Skeletal muscle satellite cell (primary cell): ENCODE measurements at regions not wholly inside any gene's neighbourhood (a gene's known extent, or its start where the extent isn't known, plus 50 kb on each side); places are given as distances from the start of the nearest gene placed in this dataset.
"Not testable (repeated sequence)": the region's sequence is repeated elsewhere in the genome, so short reads cannot be mapped to it uniquely, and the experiment has no call there.

Experiments used
- H3K27me3 ChIP-seq: 2 replicates; pipeline ENCODE4 v1.7.0; 2013; ENCODE audit warnings: low read length; ENCODE audit not compliant: control insufficient read depth, insufficient read depth
- H3K36me3 ChIP-seq: 2 replicates; pipeline ENCODE4 v1.7.0; 2013; ENCODE audit warnings: mild to moderate bottlenecking, control low read depth, low read length; ENCODE audit not compliant: insufficient read depth
- H3K4me1 ChIP-seq: 2 replicates; pipeline ENCODE4 v1.7.0; 2013; ENCODE audit warnings: low read length; ENCODE audit not compliant: control insufficient read depth, insufficient read depth
- H3K4me2 ChIP-seq: 2 replicates; pipeline ENCODE4 v1.7.0; 2013; ENCODE audit warnings: mild to moderate bottlenecking, low read length
- H3K4me3 ChIP-seq: 2 replicates; pipeline ENCODE4 v1.7.0; 2013; ENCODE audit warnings: low read length
- H3K9ac ChIP-seq: 2 replicates; pipeline ENCODE4 v1.7.0; 2013; ENCODE audit warnings: mild to moderate bottlenecking, low read depth, low read length, moderate library complexity
- H3K9me3 ChIP-seq: replicated peaks from 2 replicates; pipeline ENCODE4 v1.7.0; 2013; ENCODE audit warnings: mild to moderate bottlenecking, control low read depth, low read length

DNA sequence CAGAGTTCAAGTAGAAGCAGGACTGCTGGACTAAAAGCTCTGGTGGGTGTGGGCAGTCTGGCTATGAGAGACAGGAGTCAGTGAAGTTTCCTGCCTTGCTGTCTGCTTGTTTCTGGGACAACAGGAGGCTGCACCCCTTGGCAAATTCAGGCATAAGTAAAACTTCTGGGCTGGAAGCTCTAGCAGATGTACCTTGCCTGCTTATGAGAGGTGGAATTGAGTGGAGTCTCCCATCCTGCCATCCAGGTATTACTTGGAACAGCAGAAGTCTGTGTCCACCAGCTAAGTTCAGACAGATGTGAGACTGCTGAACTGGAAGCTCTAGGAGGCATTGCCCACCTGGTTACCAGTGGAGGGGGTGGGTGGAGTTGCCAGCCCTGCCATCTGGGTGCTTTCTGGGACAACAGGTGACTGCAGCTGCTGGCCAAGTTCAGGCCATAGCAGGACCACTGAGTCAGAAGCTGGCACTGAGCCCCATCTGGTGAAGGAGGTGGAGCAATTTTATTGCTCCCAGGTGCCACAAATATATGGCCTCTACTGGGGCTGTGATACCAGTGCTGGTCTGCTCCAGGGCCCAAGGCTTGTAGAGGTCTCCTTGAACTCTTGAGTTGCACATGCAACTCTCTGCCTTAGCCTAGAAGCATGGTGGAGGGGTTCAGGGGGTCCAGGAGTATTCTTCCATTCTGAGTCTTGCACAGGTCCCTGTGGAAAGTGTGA, 199.4 kb upstream of the FN1 start:
- H3K27me3 ChIP-seq: no peaks in the 10 kb centered on the region
- H3K4me2 ChIP-seq: no peak overlapping the region
- no peak overlapping the region for H3K9ac ChIP-seq
- H3K4me1 ChIP-seq: peaks cover 6% of the 10 kb centered on the region
- peaks cover 9% of the 10 kb centered on the region for H3K9me3 ChIP-seq
- no peak overlapping the region for H3K4me3 ChIP-seq
- no peaks in the 10 kb centered on the region for H3K36me3 ChIP-seq

DNA sequence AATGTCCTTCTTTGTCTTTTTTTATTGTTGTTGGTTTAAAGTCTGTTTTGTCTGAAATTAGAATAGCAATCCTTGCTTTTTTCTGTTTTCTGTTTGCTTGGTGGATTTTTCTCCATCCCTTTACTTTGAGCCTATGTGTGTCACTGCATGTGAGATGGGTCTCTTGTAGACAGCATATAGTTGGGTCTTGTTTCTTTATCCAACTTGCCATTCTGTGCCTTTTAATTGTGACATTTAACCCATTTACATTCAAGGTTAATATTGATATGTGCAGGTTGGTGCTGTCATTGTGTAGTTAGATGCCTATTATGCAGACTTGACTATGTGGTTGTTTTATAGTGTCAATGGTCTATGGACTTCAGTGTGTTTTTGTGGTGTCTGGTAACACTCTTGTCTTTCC, 197.5 kb upstream of the FN1 start:
- Histone ChIP-seq H3K9ac (no peak overlapping the region), H3K4me2 (no peak overlapping the region), H3K4me1 (peaks cover 6% of the 10 kb centered on the region), H3K27me3 (no peaks in the 10 kb centered on the region), H3K36me3 (no peaks in the 10 kb centered on the region), H3K4me3 (no peak overlapping the region), H3K9me3 (no peaks in the 10 kb centered on the region)

DNA sequence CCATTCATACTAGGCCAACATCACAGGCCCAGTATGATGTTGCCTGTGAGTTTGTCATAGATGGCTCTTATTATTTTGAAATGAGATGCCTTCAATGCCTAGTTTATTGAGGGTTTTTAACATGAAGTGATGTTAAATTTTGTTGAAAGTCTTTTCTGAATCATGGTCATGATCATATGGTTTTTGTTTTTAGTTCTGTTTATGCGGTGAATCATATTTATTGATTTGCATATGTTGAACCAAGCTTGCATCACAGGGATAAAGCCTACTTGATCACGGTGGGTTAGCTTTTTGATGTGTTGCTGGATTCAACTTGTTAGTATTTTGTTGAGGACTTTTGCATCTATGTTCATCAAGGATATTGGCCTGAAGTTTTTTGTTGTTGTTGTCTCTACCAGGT, 195.8 kb upstream of the FN1 start:
- Histone ChIP-seq H3K9ac (no peak overlapping the region), H3K4me3 (no peak overlapping the region), H3K36me3 (no peaks in the 10 kb centered on the region), H3K27me3 (no peaks in the 10 kb centered on the region), H3K4me1 (peaks cover 6% of the 10 kb centered on the region), H3K4me2 (no peak overlapping the region), H3K9me3 (no peaks in the 10 kb centered on the region)

DNA sequence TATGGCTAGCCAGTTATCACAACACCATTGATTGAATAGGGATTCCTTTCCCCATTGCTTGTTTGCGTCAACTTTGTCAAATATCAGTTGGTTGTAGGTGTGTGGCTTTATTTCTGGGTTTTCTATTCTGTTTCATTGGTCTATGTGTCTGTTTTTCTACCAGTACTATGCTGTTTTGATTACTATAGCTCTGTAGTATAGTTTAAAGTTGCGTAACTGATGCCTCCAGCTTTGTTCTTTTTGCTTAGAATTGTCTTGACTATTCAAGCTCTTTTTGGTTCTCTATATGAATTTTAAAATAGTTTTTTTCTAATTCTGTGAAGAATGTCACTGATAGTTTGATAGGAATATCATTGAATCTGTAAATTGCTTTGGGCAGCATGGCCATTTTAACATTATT, 194.9 kb upstream of the FN1 start:
- not testable (repeated sequence) for H3K4me1 ChIP-seq, H3K4me3 ChIP-seq, H3K4me2 ChIP-seq, H3K9ac ChIP-seq, H3K36me3 ChIP-seq, H3K27me3 ChIP-seq, H3K9me3 ChIP-seq

DNA sequence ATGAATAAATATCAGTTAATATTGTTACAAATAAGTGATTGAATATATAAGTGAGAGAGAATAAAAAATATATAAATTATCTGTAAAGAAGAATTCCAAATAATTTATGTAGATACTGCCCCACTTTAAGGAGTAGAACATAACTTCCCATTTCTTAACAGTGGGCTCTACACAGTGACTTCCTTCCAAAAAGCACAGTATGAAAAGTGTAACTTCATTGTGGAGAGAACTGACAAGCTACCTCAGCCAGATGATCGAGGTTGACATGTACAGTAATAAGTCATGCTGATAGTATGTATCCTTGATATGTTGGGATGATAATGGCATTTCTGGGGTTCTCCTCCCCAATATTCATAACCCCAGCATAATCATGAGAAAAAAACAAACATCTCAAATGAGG, 191.9 kb upstream of the FN1 start:
- Histone ChIP-seq H3K4me2 (no peak overlapping the region), H3K27me3 (no peaks in the 10 kb centered on the region), H3K9me3 (no peaks in the 10 kb centered on the region), H3K36me3 (no peaks in the 10 kb centered on the region), H3K4me3 (no peak overlapping the region), H3K4me1 (peaks cover 17% of the 10 kb centered on the region), H3K9ac (no peak overlapping the region)

DNA sequence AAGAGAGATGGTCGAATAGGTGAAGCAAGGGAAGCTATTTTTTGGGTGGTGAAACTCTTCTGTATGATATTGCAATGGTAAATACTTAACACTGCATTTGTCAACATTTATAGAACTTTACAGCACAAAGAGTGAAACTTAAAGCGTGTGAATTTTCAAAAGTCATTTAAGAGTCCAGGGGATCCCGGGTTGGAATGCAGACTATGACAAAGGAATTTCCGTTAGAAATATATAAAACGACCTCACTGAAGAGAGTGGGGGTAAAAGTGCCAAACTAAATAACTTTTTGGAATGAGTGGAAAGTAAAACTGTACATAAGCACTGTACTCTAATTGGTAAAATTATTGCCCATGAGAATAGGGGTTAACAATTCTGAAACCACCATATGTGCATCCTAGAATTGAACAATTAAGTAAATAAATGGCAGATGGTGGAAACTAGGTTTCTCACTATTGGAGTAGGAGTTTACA, 191.0 kb upstream of the FN1 start:
- no peak overlapping the region for H3K4me3 ChIP-seq
- no peaks in the 10 kb centered on the region for H3K9me3 ChIP-seq
- no peaks in the 10 kb centered on the region for H3K36me3 ChIP-seq
- no peak overlapping the region for H3K9ac ChIP-seq
- peaks cover 17% of the 10 kb centered on the region for H3K4me1 ChIP-seq
- no peak overlapping the region for H3K4me2 ChIP-seq
- no peaks in the 10 kb centered on the region for H3K27me3 ChIP-seq

DNA sequence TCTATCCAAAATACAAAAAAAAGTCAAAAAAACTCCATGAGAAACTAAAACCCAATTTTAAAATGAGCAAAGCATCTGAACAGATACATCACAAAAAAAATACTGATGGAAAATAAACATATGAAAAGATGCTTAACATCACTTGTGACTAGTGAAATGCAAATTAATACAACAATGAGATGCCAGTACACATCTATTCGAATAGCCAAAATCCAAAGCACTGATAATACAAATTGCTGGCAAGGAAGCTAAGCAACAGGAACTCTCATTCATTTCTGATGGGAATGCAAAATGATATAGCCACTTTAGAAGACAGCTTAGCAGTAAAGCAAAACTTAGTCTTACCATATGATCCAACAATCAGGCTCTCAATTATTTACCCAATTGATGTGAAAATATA, 190.2 kb upstream of the FN1 start:
- H3K9me3 ChIP-seq: no peaks in the 10 kb centered on the region
- H3K36me3 ChIP-seq: no peaks in the 10 kb centered on the region
- H3K27me3 ChIP-seq: no peaks in the 10 kb centered on the region
- no peak overlapping the region for H3K4me3 ChIP-seq
- peaks cover 17% of the 10 kb centered on the region for H3K4me1 ChIP-seq
- H3K4me2 ChIP-seq: no peak overlapping the region
- no peak overlapping the region for H3K9ac ChIP-seq

DNA sequence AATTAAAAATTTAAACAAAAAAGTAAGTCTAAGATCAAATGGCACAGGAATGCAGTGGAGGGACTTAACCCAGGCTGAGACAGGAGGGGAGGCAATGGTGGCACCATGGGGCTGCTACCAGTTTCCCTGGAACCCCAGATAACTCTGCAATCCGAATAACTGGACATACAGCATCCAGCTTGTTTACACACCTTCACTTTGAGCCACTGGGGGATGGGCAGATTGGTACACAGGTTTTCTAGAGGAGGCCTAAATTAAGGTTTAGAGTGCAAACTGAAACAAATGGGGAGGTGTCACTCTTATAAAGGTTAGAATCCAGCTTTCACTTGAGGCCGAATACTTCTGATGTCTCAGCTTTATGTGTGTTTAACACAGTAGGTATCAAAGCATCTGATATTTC, 189.3 kb upstream of the FN1 start:
- H3K27me3 ChIP-seq: no peaks in the 10 kb centered on the region
- H3K9me3 ChIP-seq: no peaks in the 10 kb centered on the region
- no peak overlapping the region for H3K4me3 ChIP-seq
- H3K36me3 ChIP-seq: no peaks in the 10 kb centered on the region
- H3K9ac ChIP-seq: no peak overlapping the region
- no peak overlapping the region for H3K4me2 ChIP-seq
- peaks cover 19% of the 10 kb centered on the region for H3K4me1 ChIP-seq

DNA sequence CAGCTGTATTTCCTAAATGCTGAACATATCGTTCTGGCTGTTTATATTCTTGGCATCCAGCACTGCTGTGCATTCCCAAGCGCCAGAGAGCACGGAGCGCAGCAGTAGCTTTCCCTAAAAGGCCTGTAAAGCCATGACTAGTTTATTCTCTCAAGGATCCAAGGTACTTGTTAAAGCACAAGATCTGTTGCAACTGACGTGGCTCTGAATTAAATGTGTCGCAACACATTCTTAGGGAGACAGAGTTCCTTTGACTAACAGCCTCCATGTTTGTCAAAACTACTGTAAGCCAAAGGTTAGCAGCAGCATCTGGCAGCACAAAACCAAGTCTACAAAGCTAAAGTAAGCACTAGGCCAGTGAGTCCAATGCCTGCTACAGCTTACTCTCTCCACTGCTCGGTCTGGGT, 188.6 kb upstream of the FN1 start:
- no peaks in the 10 kb centered on the region for H3K36me3 ChIP-seq
- H3K27me3 ChIP-seq: no peaks in the 10 kb centered on the region
- no peak overlapping the region for H3K4me3 ChIP-seq

DNA sequence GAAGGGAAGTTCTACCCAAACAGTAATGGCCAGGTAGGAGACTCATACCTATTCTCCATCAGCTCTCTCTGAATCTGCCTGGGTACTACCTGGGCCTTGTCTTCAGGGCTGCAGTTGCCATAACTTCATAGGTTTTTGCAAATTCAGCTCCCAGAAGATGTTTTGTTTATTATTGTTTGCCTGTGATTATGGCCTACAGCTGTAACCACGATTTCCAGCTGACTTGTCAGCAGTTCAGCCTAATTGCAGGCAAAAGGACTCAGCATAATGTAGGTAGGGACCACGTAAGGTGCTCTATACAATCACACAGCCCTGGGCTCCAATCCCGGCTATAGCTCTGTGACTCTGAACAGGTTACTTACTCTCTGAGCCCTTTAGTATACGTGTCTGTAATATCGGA, 187.0 kb upstream of the FN1 start:
- no peaks in the 10 kb centered on the region for H3K27me3 ChIP-seq
- H3K9me3 ChIP-seq: no peaks in the 10 kb centered on the region
- peaks cover 36% of the 10 kb centered on the region for H3K4me1 ChIP-seq
- no peak overlapping the region for H3K4me2 ChIP-seq
- no peaks in the 10 kb centered on the region for H3K36me3 ChIP-seq
- no peak overlapping the region for H3K9ac ChIP-seq
- no peak overlapping the region for H3K4me3 ChIP-seq

More for the DNA sequence above, 188.6 kb upstream of the FN1 start:
- peak overlapping the region; percentile 10 for H3K9ac ChIP-seq
- peak overlapping the region; percentile 7 for H3K4me2 ChIP-seq
- H3K4me1 ChIP-seq: peaks cover 26% of the 10 kb centered on the region
- H3K9me3 ChIP-seq: no peaks in the 10 kb centered on the region

DNA sequence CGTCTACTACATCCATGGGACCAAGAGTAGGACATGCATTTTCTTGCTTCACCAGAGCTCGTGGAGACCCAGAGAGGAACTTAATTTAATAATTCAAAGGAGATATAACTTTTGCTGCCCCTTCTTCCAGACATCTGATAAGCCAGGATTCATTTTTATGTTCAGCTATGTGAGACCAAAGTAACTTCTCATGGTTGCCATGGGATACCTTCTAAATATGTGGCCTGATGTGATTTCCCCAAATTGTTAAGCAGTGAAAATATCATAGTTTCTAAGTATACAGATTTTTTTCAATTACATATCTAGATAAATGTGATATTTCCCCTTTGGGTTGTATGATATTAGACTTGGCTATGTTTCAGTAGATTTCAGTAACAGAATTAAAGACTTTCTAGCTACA, 185.5 kb upstream of the FN1 start:
- Histone ChIP-seq H3K4me3 (no peak overlapping the region), H3K36me3 (no peaks in the 10 kb centered on the region), H3K9me3 (no peaks in the 10 kb centered on the region), H3K4me1 (peaks cover 36% of the 10 kb centered on the region), H3K27me3 (no peaks in the 10 kb centered on the region), H3K9ac (no peak overlapping the region), H3K4me2 (no peak overlapping the region)

DNA sequence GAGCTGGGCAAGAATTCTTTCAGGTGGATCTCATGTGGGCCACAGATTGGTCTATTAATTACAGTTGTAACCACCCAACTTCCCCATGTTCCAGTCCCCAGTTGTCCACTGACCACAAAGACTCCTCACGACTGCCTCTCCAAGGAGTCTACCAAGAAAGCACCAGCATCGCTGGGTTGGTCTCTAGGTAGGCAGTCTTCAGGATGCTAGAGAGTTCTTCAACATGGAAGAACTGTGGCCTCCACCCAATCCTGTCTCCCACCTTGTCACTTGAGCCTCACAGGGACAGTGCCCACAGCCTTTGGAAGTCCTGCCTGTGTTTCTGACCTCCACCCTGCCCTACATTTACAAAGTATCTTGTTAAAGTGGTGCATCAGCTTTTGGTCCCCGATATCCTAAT, 184.7 kb upstream of the FN1 start:
- no peaks in the 10 kb centered on the region for H3K9me3 ChIP-seq
- no peak overlapping the region for H3K4me2 ChIP-seq
- no peaks in the 10 kb centered on the region for H3K36me3 ChIP-seq
- H3K4me3 ChIP-seq: no peak overlapping the region
- H3K9ac ChIP-seq: no peak overlapping the region
- H3K4me1 ChIP-seq: peaks cover 36% of the 10 kb centered on the region
- H3K27me3 ChIP-seq: no peaks in the 10 kb centered on the region
